ENCODE measurements at regions not wholly inside any gene's neighbourhood (a gene's known extent, or its start where the extent isn't known, plus 50 kb on each side); places are given as distances from the start of the nearest gene placed in this dataset.

- TF ChIP-seq, protein P1, sequence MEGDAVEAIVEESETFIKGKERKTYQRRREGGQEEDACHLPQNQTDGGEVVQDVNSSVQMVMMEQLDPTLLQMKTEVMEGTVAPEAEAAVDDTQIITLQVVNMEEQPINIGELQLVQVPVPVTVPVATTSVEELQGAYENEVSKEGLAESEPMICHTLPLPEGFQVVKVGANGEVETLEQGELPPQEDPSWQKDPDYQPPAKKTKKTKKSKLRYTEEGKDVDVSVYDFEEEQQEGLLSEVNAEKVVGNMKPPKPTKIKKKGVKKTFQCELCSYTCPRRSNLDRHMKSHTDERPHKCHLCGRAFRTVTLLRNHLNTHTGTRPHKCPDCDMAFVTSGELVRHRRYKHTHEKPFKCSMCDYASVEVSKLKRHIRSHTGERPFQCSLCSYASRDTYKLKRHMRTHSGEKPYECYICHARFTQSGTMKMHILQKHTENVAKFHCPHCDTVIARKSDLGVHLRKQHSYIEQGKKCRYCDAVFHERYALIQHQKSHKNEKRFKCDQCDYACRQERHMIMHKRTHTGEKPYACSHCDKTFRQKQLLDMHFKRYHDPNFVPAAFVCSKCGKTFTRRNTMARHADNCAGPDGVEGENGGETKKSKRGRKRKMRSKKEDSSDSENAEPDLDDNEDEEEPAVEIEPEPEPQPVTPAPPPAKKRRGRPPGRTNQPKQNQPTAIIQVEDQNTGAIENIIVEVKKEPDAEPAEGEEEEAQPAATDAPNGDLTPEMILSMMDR (IDR thresholded peaks at IDR 0.05; ENCODE audit: insufficient read depth, low read depth, low read length, missing control alignments), result no peak
- H3K4me3 ChIP-seq (ENCODE audit: low read length), result no peak overlapping the region
- DNase-seq (ENCODE audit: low read depth), result no peak
Observed at GRCh38 chr10:129045599-129045998, 421.4 kb upstream of the MGMT start.

- H3K4me3 ChIP-seq (ENCODE audit: low read length), result no peak overlapping the region
- TF ChIP-seq, protein P1 (IDR thresholded peaks at IDR 0.05; ENCODE audit: insufficient read depth, low read depth, low read length, missing control alignments), result no peak
- DNase-seq (ENCODE audit: low read depth), result no peak
Observed at GRCh38 chr10:129046065-129046681, 420.9 kb upstream of the MGMT start.

DNA sequence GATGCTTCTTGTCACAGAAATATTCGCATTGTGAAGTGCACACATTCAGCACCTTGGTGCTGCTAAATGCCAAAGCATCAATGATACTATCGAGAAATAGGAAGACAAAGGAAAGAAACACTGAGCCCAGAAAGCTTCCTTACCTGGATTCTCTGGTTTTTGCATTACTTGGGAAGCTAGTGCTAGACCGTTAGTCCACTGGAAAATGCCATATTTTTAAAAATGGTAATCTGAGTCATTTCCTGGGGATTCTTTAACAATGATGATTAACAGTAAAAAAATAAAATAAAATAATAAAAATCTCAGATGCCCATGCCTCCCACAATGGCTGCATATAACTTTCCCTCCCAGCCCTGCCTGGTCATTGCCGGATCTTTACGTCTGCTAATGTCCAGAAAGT is 420.1 kb upstream of the MGMT start:
- DNase-seq (ENCODE audit: low read depth), result no peak
- TF ChIP-seq, protein P1 (IDR thresholded peaks at IDR 0.05; ENCODE audit: insufficient read depth, low read depth, low read length, missing control alignments), result no peak
- H3K4me3 ChIP-seq (ENCODE audit: low read length), result no peak overlapping the region

DNA sequence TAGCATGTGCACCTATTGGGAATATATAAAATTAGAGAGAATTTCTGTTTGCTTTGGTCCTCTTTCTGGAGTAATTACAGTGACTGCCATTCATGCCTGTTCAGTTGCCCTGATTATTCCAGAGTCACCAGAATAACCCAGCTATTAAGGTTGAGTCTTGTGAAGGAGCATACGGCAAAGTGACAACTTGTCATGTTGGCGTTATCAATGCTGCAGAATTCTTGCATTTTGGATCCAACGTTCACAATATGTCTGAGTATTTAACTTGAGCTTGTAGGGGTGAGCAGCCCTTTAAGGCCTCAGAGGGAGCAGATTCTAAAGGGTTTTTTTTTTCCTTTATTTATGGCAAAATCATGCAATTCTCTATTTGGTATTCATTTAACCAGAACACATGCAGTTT is 419.4 kb upstream of the MGMT start:
- H3K4me3 ChIP-seq (ENCODE audit: low read length), result no peak overlapping the region
- TF ChIP-seq, protein P1 (IDR thresholded peaks at IDR 0.05; ENCODE audit: insufficient read depth, low read depth, low read length, missing control alignments), result no peak
- no peak for DNase-seq (ENCODE audit: low read depth)

DNA sequence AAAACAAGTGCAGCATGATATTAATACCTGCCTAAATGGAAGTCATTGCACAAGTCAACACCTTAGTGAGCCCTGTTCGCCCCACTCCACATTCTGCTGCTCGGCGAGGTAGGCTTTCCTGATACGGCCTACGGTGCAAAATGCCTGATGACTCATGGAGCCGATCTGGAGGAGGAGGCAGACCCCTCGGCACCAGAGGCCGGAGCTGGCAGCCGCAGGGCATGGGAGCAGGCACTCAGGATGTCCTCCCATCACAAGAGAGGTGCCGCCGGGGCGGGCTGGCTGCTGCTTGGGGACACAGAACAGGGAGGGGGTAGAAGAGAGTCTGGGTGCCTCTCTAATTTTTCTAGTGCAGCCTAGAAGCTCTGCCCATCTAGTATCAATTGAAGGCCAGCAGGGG is 418.5 kb upstream of the MGMT start:
- no peak for DNase-seq (ENCODE audit: low read depth)
- TF ChIP-seq, protein P1 (IDR thresholded peaks at IDR 0.05; ENCODE audit: insufficient read depth, low read depth, low read length, missing control alignments), result no peak
- no peak overlapping the region for H3K4me3 ChIP-seq (ENCODE audit: low read length)

DNA sequence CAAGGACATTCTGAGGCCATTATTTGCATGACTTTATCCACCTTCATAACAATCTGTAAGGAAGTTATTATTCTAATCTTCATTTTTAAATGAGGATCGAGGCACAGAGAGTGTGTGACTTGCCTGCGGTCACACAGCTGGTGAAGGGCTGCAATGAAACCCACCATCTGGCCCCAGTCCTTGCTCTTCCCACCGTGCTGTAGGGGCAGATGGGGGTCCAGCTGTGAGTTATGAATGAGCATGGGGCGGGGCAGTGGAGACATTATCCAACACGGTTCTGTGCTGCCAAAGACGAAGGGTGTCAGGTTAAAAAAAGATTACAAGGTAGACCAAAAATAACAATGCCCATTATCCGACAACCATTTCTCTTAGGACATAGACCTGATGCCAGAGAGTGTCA is 417.5 kb upstream of the MGMT start:
- no peak for DNase-seq (ENCODE audit: low read depth)
- no peak overlapping the region for H3K4me3 ChIP-seq (ENCODE audit: low read length)
- TF ChIP-seq, protein P1 (IDR thresholded peaks at IDR 0.05; ENCODE audit: insufficient read depth, low read depth, low read length, missing control alignments), result no peak

- H3K4me3 ChIP-seq (ENCODE audit: low read length), result no peak overlapping the region
- DNase-seq (ENCODE audit: low read depth), result no peak
- TF ChIP-seq, protein P1 (IDR thresholded peaks at IDR 0.05; ENCODE audit: insufficient read depth, low read depth, low read length, missing control alignments), result no peak
Observed at GRCh38 chr10:129055225-129055624, 411.8 kb upstream of the MGMT start.

Measured in epithelial cell of esophagus (primary cell).